ENCODE measurements at regions not wholly inside any gene's neighbourhood (a gene's known extent, or its start where the extent isn't known, plus 50 kb on each side); places are given as distances from the start of the nearest gene placed in this dataset.

DNA sequence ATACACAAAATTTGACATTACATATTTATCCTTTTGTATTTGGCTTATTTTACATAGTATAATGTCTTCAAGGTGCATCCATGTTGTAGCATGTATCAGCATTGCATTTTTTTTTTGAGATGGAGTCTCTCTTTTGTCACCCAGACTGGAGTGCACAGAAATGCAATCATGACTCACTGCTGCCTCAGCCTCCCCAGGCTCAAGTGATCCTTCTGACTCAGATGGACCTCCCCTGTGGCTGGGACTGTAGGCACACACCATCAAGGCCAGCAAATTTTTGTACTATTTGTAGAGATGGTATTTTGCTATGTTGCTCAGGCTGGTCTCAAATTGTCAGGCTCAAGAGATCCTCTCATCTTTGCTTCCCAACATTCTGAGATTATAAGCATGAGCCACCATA lies 214.4 kb upstream of the ALG10B start:
- H3K9ac ChIP-seq (ENCODE audit: low read depth, low read length): no peak overlapping the region
- BruUV-seq (replicated peaks): no TSS peak
- ChIA-PET CTCF (no interaction called here), POLR2A (ENCODE audit: unreplicated experiment) (no interaction called here)
- H2BK5ac ChIP-seq (ENCODE audit: low read depth, low read length, poor library complexity, severe bottlenecking): no peak overlapping the region
- no peaks in the 10 kb centered on the region for H3K9me1 ChIP-seq (ENCODE audit: insufficient read depth, low read length)
- no peaks in the 10 kb centered on the region for H3K4me1 ChIP-seq (ENCODE audit: control insufficient read depth, insufficient read depth, low read length)
- H3K9me3 ChIP-seq (ENCODE audit: control insufficient read depth, insufficient read depth, low read length): peaks cover 7% of the 10 kb centered on the region
- no peak for TF ChIP-seq NFE2L2 (IDR thresholded peaks at IDR 0.05; ENCODE audit: low read depth, low read length)
- TF ChIP-seq MAFK (IDR thresholded peaks at IDR 0.05; ENCODE audit: low read depth, low read length): no peak
- TF ChIP-seq RFX5 (IDR thresholded peaks at IDR 0.05; ENCODE audit: low read depth, low read length): no peak
- no peak for TF ChIP-seq MAZ (IDR thresholded peaks at IDR 0.05; ENCODE audit: borderline replicate concordance, low read depth, low read length)
- TF ChIP-seq USF2 (IDR thresholded peaks at IDR 0.05; ENCODE audit: low read depth, low read length): no peak
- no peak for TF ChIP-seq POLR2A (IDR thresholded peaks at IDR 0.05; ENCODE audit: low read depth, low read length)
- no peak for TF ChIP-seq RAD21 (IDR thresholded peaks at IDR 0.05; ENCODE audit: low read length)
- TF ChIP-seq ELK1 (IDR thresholded peaks at IDR 0.05; ENCODE audit: borderline replicate concordance, low read depth, low read length): no peak
- TF ChIP-seq RCOR1 (IDR thresholded peaks at IDR 0.05; ENCODE audit: insufficient replicate concordance, low read length): no peak
- TF ChIP-seq CEBPB (IDR thresholded peaks at IDR 0.05; ENCODE audit: low read depth, low read length): no peak
- no peak for TF ChIP-seq BHLHE40 (IDR thresholded peaks at IDR 0.05; ENCODE audit: low read depth, low read length)
- TF ChIP-seq, protein P1, sequence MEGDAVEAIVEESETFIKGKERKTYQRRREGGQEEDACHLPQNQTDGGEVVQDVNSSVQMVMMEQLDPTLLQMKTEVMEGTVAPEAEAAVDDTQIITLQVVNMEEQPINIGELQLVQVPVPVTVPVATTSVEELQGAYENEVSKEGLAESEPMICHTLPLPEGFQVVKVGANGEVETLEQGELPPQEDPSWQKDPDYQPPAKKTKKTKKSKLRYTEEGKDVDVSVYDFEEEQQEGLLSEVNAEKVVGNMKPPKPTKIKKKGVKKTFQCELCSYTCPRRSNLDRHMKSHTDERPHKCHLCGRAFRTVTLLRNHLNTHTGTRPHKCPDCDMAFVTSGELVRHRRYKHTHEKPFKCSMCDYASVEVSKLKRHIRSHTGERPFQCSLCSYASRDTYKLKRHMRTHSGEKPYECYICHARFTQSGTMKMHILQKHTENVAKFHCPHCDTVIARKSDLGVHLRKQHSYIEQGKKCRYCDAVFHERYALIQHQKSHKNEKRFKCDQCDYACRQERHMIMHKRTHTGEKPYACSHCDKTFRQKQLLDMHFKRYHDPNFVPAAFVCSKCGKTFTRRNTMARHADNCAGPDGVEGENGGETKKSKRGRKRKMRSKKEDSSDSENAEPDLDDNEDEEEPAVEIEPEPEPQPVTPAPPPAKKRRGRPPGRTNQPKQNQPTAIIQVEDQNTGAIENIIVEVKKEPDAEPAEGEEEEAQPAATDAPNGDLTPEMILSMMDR (conservative IDR thresholded peaks at IDR 0.05; ENCODE audit: low read depth, low read length): no peak
- no peak for TF ChIP-seq SMC3 (IDR thresholded peaks at IDR 0.05; ENCODE audit: low read depth, low read length)
- TF ChIP-seq CHD1 (IDR thresholded peaks at IDR 0.05; ENCODE audit: low read depth, low read length): no peak
- TF ChIP-seq FOS (IDR thresholded peaks at IDR 0.05; ENCODE audit: low read depth, low read length): no peak
- H3K14ac ChIP-seq (replicated peaks; ENCODE audit: low read depth, low read length): no peak overlapping the region
- no peak overlapping the region for H4K5ac ChIP-seq (ENCODE audit: low read depth, low read length)
- no peak overlapping the region for H4K8ac ChIP-seq (ENCODE audit: low read depth in 2 of 2, low read length in 2 of 2)
- H3K4me2 ChIP-seq (ENCODE audit: low read depth, low read length): no peak overlapping the region
- in situ Hi-C loops (cut with MboI; ENCODE audit: low sequenced_read_pairs) (no loop called here), dilution Hi-C loops (cut with HindIII; ENCODE audit: low sequenced_read_pairs, unreplicated experiment) (no loop called here), intact Hi-C loops (cut with micrococcal nuclease) (no loop called here)
- H3K18ac ChIP-seq (ENCODE audit: low read depth, low read length): no peak overlapping the region
- DNase-seq (no peak), ATAC-seq (ENCODE audit: low read depth) (no peak)
- H3K56ac ChIP-seq (ENCODE audit: extremely low read depth, insufficient read depth, low read length): no peak overlapping the region
- H3K27ac ChIP-seq (ENCODE audit: insufficient read depth, low read length): no peak overlapping the region
- no peak overlapping the region for H2AFZ ChIP-seq (replicated peaks; ENCODE audit: low read length, poor library complexity)
- H3K36me3 ChIP-seq (ENCODE audit: control insufficient read depth, insufficient read depth, low read length): no peaks in the 10 kb centered on the region
- H2AK5ac ChIP-seq (ENCODE audit: low read depth, low read length): no peak overlapping the region
- H2BK15ac ChIP-seq (ENCODE audit: low read depth, low read length): no peak overlapping the region
- no peak overlapping the region for H2BK20ac ChIP-seq (ENCODE audit: low read depth, low read length)
- H2AK9ac ChIP-seq (replicated peaks; ENCODE audit: low read depth, low read length, poor library complexity): no peak overlapping the region
- H4K91ac ChIP-seq (ENCODE audit: insufficient read depth, low read depth, low read length): no peak overlapping the region
- no peak overlapping the region for H3K4ac ChIP-seq (ENCODE audit: low read depth, low read length)
- H2BK120ac ChIP-seq (ENCODE audit: low read depth, low read length): no peak overlapping the region
- no peak overlapping the region for H3K23ac ChIP-seq (ENCODE audit: low read depth, low read length)
- H4K20me1 ChIP-seq (ENCODE audit: insufficient read depth, low read length): no peaks in the 10 kb centered on the region
- no peaks in the 10 kb centered on the region for H3K27me3 ChIP-seq (ENCODE audit: control insufficient read depth, insufficient read depth, low read length)
- no peak overlapping the region for H3K4me3 ChIP-seq (ENCODE audit: insufficient read depth, low read depth, low read length)
- H3K79me1 ChIP-seq (ENCODE audit: low read depth in 1 of 2, low read length in 2 of 2): no peaks in the 10 kb centered on the region
